ENCODE measurements at regions not wholly inside any gene's neighbourhood (a gene's known extent, or its start where the extent isn't known, plus 50 kb on each side); places are given as distances from the start of the nearest gene placed in this dataset.

GRCh38 chr10:23534761-23535160 lies 95.9 kb downstream of the OTUD1 start:
- Histone ChIP-seq H3K4me2 (ENCODE audit: extremely low read depth, insufficient read depth, low read length) (no peak overlapping the region), H4K20me1 (ENCODE audit: control insufficient read depth, extremely low read depth, insufficient read depth, low read length) (no peaks in the 10 kb centered on the region), H3K79me2 (ENCODE audit: control insufficient read depth, insufficient read depth, low read length) (no peaks in the 10 kb centered on the region), H3K27ac (ENCODE audit: insufficient read depth, low read length) (no peak overlapping the region), H3K9ac (ENCODE audit: insufficient read depth, low read length) (no peak overlapping the region), H3K4me1 (ENCODE audit: control insufficient read depth, extremely low read depth, insufficient read depth, low read length) (no peaks in the 10 kb centered on the region), H3K4me3 (replicated peaks in 1 of 4; ENCODE audit: control extremely low read depth in 1 of 4, insufficient read depth in 1 of 4, low read depth in 3 of 4, low read length in 4 of 4) (no peak overlapping the region), H3K36me3 (ENCODE audit: control insufficient read depth, insufficient read depth, low read length) (no peaks in the 10 kb centered on the region), H3K27me3 (ENCODE audit: control insufficient read depth, insufficient read depth, low read length) (no peaks in the 10 kb centered on the region), H3K9me3 (ENCODE audit: control insufficient read depth, insufficient read depth, low read depth, low read length) (no peaks in the 10 kb centered on the region), H2AFZ (ENCODE audit: low read length) (no peak overlapping the region)
- no peak for DNase-seq (ENCODE audit: low read depth in 2 of 2)
- TF ChIP-seq EZH2 (IDR thresholded peaks at IDR 0.05; ENCODE audit: low read length, missing control alignments): no peak
- TF ChIP-seq CTCF (conservative IDR thresholded peaks at IDR 0.05 in 1 of 2, IDR thresholded peaks at IDR 0.05 in 1 of 2; ENCODE audit: low read depth in 1 of 2, low read length in 2 of 2): no peak

DNA sequence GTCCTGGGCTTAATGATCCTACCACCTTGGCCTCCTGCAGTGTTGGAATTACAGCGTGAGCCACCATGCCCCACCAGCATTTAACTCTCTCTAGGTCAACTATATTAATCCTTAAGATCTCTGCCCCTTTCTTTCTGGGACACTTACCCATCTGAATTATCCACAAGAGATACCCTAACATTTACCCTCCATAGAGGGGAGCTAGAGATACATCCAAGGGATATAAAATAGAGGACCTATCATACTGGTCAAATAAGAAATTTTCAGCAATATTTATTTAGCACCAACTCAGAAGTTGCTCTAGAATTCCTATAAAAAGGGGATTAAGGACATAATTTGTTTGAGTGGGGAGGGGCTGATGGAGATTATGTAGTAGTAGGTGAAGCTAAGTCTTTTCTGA lies 96.5 kb downstream of the OTUD1 start:
- no peak for TF ChIP-seq EZH2 (IDR thresholded peaks at IDR 0.05; ENCODE audit: low read length, missing control alignments)
- no peak for TF ChIP-seq CTCF (conservative IDR thresholded peaks at IDR 0.05 in 1 of 2, IDR thresholded peaks at IDR 0.05 in 1 of 2; ENCODE audit: low read depth in 1 of 2, low read length in 2 of 2)
- Histone ChIP-seq H3K27me3 (ENCODE audit: control insufficient read depth, insufficient read depth, low read length) (no peaks in the 10 kb centered on the region), H4K20me1 (ENCODE audit: control insufficient read depth, extremely low read depth, insufficient read depth, low read length) (no peaks in the 10 kb centered on the region), H3K4me3 (replicated peaks in 1 of 4; ENCODE audit: control extremely low read depth in 1 of 4, insufficient read depth in 1 of 4, low read depth in 3 of 4, low read length in 4 of 4) (no peak overlapping the region), H3K9ac (ENCODE audit: insufficient read depth, low read length) (no peak overlapping the region), H3K4me1 (ENCODE audit: control insufficient read depth, extremely low read depth, insufficient read depth, low read length) (no peaks in the 10 kb centered on the region), H3K36me3 (ENCODE audit: control insufficient read depth, insufficient read depth, low read length) (no peaks in the 10 kb centered on the region), H3K27ac (ENCODE audit: insufficient read depth, low read length) (no peak overlapping the region), H3K79me2 (ENCODE audit: control insufficient read depth, insufficient read depth, low read length) (no peaks in the 10 kb centered on the region), H2AFZ (ENCODE audit: low read length) (no peak overlapping the region), H3K4me2 (ENCODE audit: extremely low read depth, insufficient read depth, low read length) (no peak overlapping the region), H3K9me3 (ENCODE audit: control insufficient read depth, insufficient read depth, low read depth, low read length) (no peaks in the 10 kb centered on the region)
- no peak for DNase-seq (ENCODE audit: low read depth in 2 of 2)

DNA sequence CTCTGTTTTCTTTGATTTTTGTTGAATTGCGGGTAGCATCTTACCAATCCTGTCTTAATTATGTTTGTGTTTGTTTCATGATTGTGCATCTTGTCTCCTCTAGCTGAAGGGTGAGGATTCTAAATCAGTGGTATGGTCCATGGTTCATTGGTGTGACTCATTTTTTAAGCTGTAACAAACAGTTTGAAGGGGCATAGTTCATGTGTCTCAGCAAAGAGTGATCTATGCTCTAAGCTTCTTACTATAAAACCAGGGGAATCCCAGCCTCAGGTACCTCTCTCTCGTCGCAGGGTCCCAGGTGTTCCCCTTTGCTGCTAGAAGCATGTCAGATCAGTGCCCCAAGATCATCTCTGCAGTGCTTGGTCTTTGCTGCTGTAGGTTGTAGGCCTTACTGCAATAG lies 100.1 kb downstream of the OTUD1 start:
- Histone ChIP-seq H3K9me3 (ENCODE audit: control insufficient read depth, insufficient read depth, low read depth, low read length) (no peaks in the 10 kb centered on the region), H3K4me3 (replicated peaks in 1 of 4; ENCODE audit: control extremely low read depth in 1 of 4, insufficient read depth in 1 of 4, low read depth in 3 of 4, low read length in 4 of 4) (no peak overlapping the region), H3K79me2 (ENCODE audit: control insufficient read depth, insufficient read depth, low read length) (no peaks in the 10 kb centered on the region), H3K4me2 (ENCODE audit: extremely low read depth, insufficient read depth, low read length) (no peak overlapping the region), H4K20me1 (ENCODE audit: control insufficient read depth, extremely low read depth, insufficient read depth, low read length) (no peaks in the 10 kb centered on the region), H3K4me1 (ENCODE audit: control insufficient read depth, extremely low read depth, insufficient read depth, low read length) (no peaks in the 10 kb centered on the region), H3K36me3 (ENCODE audit: control insufficient read depth, insufficient read depth, low read length) (no peaks in the 10 kb centered on the region), H3K27me3 (ENCODE audit: control insufficient read depth, insufficient read depth, low read length) (no peaks in the 10 kb centered on the region), H2AFZ (ENCODE audit: low read length) (no peak overlapping the region), H3K27ac (ENCODE audit: insufficient read depth, low read length) (no peak overlapping the region), H3K9ac (ENCODE audit: insufficient read depth, low read length) (no peak overlapping the region)
- TF ChIP-seq CTCF (conservative IDR thresholded peaks at IDR 0.05 in 1 of 2, IDR thresholded peaks at IDR 0.05 in 1 of 2; ENCODE audit: low read depth in 1 of 2, low read length in 2 of 2): no peak
- TF ChIP-seq EZH2 (IDR thresholded peaks at IDR 0.05; ENCODE audit: low read length, missing control alignments): no peak
- DNase-seq (ENCODE audit: low read depth in 2 of 2): no peak
